Skeletal muscle cell (primary cell): ENCODE measurements at regions not wholly inside any gene's neighbourhood (a gene's known extent, or its start where the extent isn't known, plus 50 kb on each side); places are given as distances from the start of the nearest gene placed in this dataset.

Experiments used
- DNase-seq: peaks from one replicate; pipeline ENCODE4 v3.0.0-alpha.2; 2010; ENCODE audit warnings: low read depth
- H3K4me3 ChIP-seq: 2 replicates; pipeline ENCODE4 v1.5.1; 2011; ENCODE audit warnings: low read depth, mild to moderate bottlenecking, control low read depth, low read length, moderate library complexity

DNA sequence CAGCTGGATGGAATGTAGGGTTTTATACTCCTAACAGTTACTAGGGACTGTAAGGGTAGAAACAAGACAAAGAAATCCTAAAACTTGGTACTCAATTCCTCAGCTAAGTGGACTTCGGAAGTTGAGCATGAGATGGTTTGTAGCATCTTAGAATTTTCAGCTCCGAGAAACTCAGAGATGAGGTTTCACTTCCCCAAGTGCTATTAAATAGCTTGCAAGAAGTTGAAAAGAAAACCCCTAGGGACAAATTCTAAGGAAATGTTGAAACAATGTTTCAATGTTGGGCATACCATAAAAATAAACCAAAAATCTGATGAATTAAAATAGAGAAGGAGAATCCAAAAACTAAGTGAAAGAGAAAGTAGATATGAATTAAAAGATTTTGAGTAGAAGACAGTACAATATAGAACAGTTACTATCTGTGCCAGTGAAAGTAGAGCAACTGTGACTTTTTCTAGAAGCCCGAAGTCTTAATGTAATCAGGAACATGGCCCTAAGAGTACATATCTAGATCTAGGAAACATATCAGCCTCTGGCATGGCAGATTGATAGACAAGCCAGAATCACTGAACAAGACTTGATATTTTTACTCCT, 308.6 kb upstream of the RGMB start:
- DNase-seq: peak; percentile 36
- H3K4me3 ChIP-seq: no peak overlapping the region

DNA sequence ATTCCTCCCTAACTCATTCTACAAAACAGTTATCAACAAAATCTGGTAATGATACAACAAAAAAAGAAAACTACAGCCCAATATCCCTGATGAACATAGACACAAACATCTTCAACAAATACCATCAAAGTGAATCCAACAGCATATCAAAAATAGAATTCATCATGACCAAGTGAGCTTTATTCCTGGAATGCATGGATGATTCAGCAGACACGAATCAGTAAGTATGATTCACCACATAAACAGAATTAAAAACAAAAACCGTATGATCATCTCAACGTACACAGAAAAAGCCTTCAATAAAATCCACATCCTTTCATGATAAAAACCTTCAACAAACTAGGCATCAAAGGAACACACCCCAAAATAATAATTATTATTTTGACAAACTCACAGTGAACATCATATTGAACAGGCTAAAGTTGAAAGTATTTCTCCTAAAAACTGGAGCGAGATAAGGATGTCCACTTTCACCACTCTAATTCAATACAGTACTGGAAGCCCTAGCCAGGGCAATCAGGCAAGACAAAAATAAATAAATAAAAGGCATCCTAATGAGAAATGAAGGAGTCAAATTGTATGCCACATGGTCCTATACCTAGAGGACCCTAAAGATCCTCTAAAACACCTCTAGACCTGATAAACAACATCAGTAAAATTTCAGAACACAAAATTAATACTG, 305.1 kb upstream of the RGMB start:
- DNase-seq: peak; percentile 76
- no peak overlapping the region for H3K4me3 ChIP-seq

DNA sequence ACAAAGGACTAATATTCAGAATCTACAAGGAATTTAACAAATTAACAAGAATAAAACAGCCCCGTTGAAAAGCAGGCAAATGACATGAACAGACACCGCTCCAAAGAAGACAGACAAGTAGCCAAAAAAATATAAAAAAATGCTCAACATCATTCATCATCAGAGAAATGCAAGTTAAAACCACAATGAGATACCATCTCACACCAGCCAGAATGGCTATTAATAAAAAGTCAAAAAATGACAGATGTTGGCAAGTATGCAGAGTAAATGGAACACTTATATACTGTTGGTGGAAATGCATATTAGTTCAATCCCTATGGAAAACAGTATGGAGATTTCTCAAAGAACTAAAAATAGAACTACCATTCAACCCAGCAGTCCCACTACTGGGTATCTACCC, 302.7 kb upstream of the RGMB start:
- H3K4me3 ChIP-seq: no peak overlapping the region
- DNase-seq: no peak

DNA sequence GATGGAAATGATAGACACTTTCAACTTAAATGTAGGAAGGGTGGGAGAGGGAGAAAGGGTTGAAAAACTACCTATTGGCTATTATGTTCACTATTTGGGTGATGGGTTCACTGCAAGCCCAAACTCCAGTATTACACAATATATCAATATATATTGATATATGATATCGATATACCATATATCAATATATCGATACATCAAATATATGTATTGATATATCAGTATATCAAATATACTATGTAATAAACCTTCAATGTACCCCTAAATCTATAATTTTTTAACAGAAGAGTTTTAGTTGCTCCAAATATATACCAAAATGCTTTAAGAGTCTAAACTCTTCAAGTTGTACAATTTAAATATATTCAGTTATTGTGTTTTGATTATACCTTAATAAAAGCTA, 302.0 kb upstream of the RGMB start:
- no peak for DNase-seq
- H3K4me3 ChIP-seq: no peak overlapping the region

DNA sequence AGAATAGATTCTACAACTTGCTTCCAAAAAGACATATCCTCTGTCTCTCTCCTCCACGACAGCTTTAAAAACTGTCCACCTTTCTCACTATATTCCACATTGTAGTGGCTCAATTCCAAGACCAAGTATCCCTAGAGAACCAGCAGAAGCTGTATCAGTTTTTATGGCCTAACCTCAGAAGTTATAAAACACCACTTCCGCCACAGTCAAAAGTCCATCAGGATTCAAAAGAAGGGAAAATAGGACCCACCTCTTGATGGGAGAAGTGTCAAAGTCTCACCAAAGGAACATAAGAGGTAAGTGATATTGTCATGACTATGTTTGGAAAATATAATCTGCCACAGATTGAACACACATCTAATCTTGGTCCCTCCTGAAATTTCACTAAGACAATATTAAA, 299.2 kb upstream of the RGMB start:
- DNase-seq: no peak
- H3K4me3 ChIP-seq: no peak overlapping the region

DNA sequence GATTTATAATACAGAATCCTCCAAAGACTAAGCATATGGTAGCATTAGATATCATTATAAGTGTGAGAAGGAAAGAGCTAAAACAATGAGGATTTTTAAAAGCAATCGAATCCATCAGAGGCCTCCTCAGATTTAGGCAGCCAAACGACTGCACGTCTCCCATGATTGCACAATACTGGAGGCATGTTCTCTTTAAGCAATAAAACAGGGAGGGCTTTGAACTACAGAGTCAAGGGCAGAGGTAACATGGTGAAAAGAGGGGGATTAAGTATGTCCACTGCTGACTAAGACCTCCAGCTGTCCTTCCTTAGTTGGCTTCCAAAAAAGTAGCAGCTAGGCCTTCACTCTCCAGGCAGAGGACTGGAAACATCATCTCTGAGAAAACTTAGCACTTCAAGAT, 298.7 kb upstream of the RGMB start:
- H3K4me3 ChIP-seq: no peak overlapping the region
- peak; percentile 68 for DNase-seq

DNA sequence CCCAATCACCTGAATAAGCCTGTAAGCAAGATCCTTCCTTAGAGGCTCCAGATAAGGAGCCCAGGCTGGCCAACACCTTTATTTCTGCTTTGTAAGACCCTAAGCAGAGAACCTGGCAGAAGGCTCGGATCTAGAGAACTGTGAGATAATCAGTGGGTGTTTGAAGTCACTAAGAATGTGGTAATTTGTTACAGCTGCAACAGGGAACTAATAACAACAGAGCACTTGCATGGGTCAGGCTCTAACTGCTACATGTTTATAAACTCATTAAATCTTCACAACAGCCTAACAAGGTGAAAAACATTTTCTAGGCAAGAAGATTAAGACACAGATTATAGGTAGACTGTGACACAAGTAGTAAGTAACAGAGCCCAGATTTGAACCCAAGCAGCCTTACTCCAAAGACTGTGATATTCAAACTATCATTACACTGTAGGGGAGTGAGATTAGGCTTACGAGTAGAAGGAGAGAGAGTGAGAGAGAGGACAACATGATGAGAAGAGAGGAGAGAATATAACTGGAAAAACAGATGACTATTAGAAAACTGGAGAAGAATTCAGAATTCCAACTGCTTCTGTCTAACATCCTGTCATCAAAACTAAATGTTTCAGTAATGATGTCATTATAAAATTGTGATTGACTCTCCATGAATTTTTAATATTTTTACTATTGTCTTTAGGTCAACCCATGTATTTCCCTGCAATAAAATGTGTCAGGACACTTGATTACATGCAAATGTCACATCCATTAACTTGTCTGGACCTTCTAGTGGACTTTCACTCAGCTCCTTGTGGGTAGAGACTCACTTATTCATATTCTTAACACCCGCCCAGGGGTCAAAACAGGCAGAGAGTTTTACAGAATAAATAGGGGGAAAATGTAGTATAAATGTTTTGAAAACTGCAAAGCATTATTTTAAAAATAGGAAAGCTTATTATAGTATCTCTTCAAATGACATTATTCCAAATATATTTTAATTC, 290.9 kb upstream of the RGMB start:
- H3K4me3 ChIP-seq: no peak overlapping the region
- no peak for DNase-seq

DNA sequence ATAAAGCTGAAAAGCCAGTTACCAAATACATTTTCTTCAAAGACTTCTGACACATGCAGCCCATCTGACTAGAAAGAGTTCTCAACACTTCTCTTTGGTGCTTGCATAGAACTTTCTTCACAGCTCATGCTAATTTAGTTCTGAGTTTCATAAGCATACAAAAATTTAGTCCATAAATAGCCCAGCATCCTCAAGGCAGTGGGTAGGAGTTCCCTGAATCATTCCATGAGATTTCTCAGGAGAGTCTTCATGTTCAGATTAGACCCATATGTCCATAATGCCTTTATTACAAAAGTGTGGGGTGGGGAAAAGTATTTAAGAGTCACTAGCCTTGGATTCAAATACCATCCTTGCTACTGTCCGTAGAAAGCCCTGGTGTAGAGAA, 290.2 kb upstream of the RGMB start:
- no peak overlapping the region for H3K4me3 ChIP-seq

DNA sequence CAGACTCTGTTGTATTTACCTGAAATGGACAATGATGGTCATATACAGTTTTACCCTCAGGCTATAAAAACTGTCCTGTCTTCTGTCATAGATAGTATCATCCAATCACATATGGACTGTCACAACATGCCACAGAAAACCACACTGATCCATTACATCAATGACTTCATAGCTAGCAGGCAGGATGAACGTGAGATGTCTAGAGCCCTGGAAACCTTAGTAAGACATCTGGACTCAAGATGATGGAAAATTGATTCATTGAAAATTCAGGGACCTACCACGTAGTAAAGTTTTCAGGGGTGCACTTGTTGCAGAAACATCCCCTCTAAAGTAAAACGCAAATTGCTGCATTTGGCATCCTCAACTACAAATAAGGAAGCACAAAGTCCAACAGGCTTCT, 284.4 kb upstream of the RGMB start:
- no peak for DNase-seq
- H3K4me3 ChIP-seq: no peak overlapping the region

More for the DNA sequence above, 290.2 kb upstream of the RGMB start:
- DNase-seq: peak; percentile 70

DNA sequence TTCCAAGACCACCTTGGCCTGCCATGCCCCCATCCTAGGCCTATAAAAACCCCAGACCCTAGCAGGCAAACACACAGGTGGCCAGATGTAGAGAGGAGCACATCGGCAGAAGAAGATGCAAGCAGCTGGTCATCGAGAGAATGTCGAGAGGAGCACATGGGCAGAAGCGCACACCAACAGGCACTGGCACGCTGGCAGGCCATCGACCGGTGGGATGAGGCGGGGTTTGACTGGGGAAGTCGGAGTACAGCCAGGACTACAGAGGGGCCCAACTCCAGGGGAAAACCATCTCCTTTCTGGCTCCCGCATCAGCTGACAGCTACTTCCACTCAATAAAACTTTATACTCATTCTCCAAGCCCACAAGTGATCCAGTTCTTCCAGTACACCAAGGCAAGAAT, 283.1 kb upstream of the RGMB start:
- H3K4me3 ChIP-seq: no peak overlapping the region
- no peak for DNase-seq

DNA sequence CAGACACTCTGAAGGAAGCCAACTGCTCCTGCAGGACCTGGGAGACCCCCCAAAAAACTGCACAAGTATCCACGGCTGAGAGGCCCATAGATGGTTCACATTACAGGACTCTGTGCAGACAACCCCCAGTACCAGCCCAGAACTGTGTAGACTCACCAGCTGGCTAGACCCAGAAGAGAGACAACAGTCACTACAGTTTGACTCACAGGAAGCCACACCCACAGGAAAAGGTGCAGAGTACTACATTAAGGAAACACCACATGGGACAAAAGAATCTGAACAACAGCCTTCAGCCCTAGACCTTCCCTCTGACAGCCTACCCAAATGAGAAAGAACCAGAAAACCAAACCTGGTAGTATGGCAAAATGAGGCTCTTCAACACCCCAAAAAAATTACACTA, 281.2 kb upstream of the RGMB start:
- no peak overlapping the region for H3K4me3 ChIP-seq
- DNase-seq: no peak

DNA sequence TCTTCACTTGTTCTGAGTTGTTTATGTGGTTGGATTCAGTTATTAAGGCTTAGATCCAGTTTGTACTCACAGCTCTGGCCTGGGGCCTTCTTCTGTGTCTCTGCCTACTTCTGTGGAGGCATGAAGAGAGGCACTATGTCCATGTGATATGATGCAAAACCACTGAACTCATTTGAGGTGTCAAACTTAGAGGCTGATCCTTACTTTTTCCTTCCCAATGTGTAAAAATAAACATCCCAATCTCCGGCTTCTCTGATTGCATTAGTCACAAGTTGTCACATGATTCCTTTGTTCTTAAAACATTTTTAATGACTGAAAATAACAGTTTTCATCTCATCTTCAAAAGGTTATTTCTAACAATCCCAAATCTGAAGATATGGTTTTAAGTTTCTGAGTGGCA, 276.0 kb upstream of the RGMB start:
- no peak overlapping the region for H3K4me3 ChIP-seq
- DNase-seq: no peak

DNA sequence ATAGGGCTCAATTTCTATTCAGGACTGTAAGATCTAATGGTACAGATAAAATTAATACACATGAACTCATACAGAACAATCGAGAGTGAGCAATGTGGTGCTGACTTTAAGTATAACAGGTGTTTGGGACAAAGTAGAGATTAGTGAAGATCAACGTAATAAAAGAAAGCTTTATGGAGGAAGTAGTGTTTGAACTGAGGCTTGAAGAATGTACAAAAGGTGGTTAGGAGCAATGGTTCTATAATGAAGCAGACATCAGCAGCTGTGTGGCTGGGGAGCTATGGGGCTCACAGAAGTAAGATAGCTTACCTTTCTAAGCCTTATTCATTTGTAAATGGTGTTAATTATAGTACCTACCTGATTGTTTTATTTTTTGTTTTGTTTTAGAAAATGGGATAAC, 275.4 kb upstream of the RGMB start:
- no peak overlapping the region for H3K4me3 ChIP-seq
- no peak for DNase-seq

DNA sequence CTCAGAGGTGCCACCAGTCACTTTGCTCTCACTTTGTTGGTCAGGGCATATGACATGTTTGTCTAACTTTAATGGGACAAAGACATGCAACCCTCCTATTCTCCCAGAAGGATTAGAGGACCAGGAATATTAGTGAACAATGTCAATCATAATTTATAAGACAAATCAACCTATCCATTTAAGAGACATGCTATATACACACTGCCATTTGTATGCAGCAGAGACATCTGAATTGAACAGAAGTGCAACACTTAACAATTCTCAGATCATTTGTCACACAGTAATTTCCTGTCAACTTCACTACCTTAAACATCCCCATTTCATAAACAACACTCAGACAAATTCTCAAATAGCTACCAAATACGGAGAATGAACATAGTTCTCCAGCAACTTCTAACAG, 273.6 kb upstream of the RGMB start:
- no peak overlapping the region for H3K4me3 ChIP-seq
- DNase-seq: no peak

DNA sequence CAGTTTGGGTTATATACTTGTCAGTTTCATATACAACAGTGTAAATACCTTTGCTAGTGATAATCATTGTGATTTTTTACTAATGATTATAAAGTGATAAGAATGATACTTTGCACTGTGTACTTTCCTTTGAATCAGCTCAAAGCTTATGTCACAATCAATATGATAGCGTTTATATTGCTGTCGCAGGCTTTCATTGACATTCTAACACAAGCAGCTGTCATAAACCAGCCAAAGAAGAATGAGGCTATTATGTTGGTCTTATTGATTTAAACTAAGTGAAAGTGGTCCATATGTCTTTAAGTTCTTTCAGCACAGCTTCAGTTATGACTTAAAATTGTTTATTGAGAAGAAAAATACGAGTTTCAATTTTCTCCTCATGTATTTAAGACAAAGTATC, 272.7 kb upstream of the RGMB start:
- DNase-seq: no peak
- H3K4me3 ChIP-seq: no peak overlapping the region

DNA sequence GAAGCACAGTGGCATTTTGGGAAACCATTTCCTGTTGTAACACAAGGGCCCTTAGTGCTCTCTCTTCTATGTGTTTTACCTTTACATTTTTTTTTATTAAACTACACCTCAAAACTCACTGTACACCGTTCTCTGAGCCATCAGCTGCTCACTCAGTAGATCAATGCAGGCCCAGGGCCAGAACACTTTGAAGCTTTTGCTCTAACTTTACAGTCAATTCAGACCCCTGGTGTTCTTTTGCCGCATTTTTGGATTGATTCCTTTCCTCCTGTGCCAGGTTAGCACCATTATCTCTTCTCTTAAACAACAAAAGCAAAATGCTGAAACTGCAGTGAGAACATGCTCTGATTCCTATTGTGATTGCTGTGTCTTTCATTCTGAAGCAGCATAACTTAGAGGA, 269.8 kb upstream of the RGMB start:
- H3K4me3 ChIP-seq: no peak overlapping the region
- DNase-seq: no peak

DNA sequence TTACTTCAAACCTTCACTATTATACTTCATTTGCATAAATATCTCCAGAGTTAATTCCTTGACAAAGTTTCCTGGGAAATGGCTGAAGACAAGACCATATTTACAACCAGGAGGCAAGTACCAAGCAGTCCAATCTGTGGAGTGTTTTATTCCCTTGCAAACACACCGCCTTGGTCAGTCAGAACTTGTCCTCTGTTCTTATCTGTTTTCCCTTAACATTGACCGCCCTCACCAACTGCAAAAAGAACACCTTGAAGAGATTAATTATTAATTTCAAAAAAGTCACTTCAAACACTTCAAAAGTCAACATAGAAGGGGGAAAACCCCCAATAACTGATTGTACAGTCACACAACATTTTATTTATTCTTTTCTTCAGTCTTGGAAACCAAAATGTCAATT, 269.0 kb upstream of the RGMB start:
- no peak overlapping the region for H3K4me3 ChIP-seq
- DNase-seq: no peak

DNA sequence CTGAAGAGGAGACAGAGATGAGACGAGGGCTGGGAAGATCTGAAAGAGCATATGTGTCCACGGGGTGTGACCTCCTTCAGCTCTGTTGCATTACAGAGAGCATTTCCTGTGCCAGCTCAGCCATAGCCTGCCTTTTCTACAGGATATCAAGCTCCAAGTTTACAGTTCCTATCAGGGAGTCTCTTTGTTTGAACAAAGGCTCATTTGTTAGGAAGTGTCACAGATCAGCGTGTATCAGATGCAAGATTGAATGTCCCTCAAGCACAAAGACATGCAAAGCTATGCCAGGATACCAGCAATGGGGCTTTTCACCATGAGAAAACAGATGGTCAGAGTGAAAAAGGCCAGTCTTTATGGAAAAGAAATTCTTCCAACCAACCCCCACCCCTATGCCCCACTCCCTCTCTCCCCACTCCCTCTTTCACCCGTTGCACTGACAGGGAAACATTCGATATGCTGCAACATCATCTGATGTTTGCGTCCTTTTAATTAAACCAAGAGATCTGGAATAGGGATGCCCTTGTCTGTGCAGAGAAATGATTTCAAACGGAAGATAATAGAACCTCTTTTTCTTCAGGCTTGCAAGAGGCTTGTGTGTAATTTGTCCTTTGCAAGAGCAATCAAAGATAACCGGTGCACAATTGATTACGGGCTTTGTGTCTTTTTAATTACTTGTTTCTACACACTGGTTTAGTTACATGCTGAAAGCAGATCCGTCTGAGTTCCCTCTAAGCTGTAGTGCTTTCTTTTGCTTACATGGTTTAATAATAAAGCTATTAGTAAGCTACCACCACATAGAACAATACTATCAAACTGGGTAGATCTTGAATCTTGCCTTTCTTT, 263.1 kb upstream of the RGMB start:
- no peak for DNase-seq
- H3K4me3 ChIP-seq: no peak overlapping the region

DNA sequence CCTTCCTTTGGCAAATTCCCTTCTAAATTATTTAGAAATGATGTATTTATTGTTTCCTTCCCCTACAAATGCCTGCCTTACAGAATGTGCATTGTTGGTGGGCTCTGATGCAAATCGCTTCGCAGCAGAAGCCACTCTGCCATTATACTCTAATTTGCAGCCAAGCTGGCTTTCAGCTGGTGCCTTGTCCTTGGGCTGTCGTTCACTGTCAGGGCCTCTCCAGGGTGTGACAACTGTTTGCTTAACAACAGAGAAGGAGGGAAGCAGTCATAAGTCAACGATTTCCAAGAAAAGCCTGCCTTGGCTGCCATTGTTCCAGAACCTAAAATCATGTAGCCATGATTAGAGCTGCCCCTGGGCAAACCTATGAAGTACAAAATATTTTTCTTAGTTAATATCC, 260.1 kb upstream of the RGMB start:
- DNase-seq: no peak
- no peak overlapping the region for H3K4me3 ChIP-seq

DNA sequence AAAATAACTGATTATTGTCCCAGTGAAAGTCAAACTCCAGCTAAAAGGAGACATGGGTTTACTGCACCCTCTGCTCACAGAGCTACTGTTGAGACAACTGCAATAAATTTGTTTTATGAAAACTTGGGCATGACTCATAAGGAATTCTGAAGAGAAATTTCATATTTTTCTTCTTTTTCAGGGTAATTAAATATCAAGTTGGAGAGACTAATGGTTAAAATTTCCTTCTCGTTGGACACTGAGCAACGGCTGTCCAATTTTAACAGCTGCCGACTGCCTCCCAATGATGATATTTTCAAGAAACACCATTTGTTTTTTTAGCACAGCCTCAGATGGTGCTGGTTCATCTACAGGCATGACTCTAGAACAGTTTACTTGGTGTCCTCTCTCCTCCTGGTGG, 259.2 kb upstream of the RGMB start:
- no peak overlapping the region for H3K4me3 ChIP-seq
- DNase-seq: no peak
